ENCODE measurements at regions not wholly inside any gene's neighbourhood (a gene's known extent, or its start where the extent isn't known, plus 50 kb on each side); places are given as distances from the start of the nearest gene placed in this dataset.
"Not testable (repeated sequence)": the region's sequence is repeated elsewhere in the genome, so short reads cannot be mapped to it uniquely, and the experiment has no call there.

- peaks cover 0 to 15% (median 1%) of the 10 kb centered on the region in 12 donors for H3K9me3 ChIP-seq
- TF ChIP-seq CTCF (IDR thresholded peaks at IDR 0.05) (no peak), POLR2A (IDR thresholded peaks at IDR 0.05) (no peak)
- intact Hi-C loops (cut with DNase I), result no loop called here
- H3K4me3 ChIP-seq, result no peak overlapping the region
- H3K27ac ChIP-seq, result no peak overlapping the region
- H3K4me1 ChIP-seq, result no peaks in the 10 kb centered on the region
- no peaks in the 10 kb centered on the region for H3K36me3 ChIP-seq
- no peak for ATAC-seq
- 81 to 88% (median 85%) methylated on average over 1 of the region's 1 CpG for WGBS, 4 donors
- H3K27me3 ChIP-seq, result no peaks in the 10 kb centered on the region
- DNase-seq, result no peak
Observed at GRCh38 chr5:114716955-114717354, 355.1 kb downstream of the KCNN2 start.

GRCh38 chr5:114704225-114704893 is 342.5 kb downstream of the KCNN2 start:
- H3K9me3 ChIP-seq; H3K27ac ChIP-seq; intact Hi-C loops (cut with DNase I); H3K36me3 ChIP-seq; H3K4me3 ChIP-seq; DNase-seq; H3K27me3 ChIP-seq; ATAC-seq; H3K4me1 ChIP-seq: not testable (repeated sequence)
- 88 to 94% (median 92%) methylated on average over 18 to 31 of the region's 31 CpGs for WGBS, 4 donors

GRCh38 chr5:114702731-114703130 is 340.9 kb downstream of the KCNN2 start:
- WGBS, 4 donors, result 57 to 76% (median 65%) methylated on average over 1 of the region's 1 CpG
- ATAC-seq, result no peak
- intact Hi-C loops (cut with DNase I), result no loop called here

GRCh38 chr5:114702136-114702535 is 340.3 kb downstream of the KCNN2 start:
- Histone ChIP-seq H3K27me3 (no peaks in the 10 kb centered on the region), H3K9me3 (no peaks in the 10 kb centered on the region), H3K36me3 (no peaks in the 10 kb centered on the region), H3K4me1 (no peaks in the 10 kb centered on the region), H3K27ac (no peak overlapping the region), H3K4me3 (no peak overlapping the region)
- intact Hi-C loops (cut with DNase I), result no loop called here
- 57 to 76% (median 63%) methylated on average over 3 of the region's 3 CpGs for WGBS, 4 donors
- no peak for DNase-seq
- TF ChIP-seq CTCF (IDR thresholded peaks at IDR 0.05) (no peak), POLR2A (IDR thresholded peaks at IDR 0.05) (no peak)
- no peak for ATAC-seq

More at GRCh38 chr5:114702731-114703130, 340.9 kb downstream of the KCNN2 start:
- H3K9me3 ChIP-seq, result no peaks in the 10 kb centered on the region
- H3K27me3 ChIP-seq, result no peaks in the 10 kb centered on the region
- H3K27ac ChIP-seq, result no peak overlapping the region
- TF ChIP-seq CTCF (IDR thresholded peaks at IDR 0.05), result no peak
- no peak for TF ChIP-seq POLR2A (IDR thresholded peaks at IDR 0.05)
- no peaks in the 10 kb centered on the region for H3K4me1 ChIP-seq
- no peaks in the 10 kb centered on the region for H3K36me3 ChIP-seq
- H3K4me3 ChIP-seq, result no peak overlapping the region
- no peak for DNase-seq

GRCh38 chr5:114700823-114701222 is 339.0 kb downstream of the KCNN2 start:
- TF ChIP-seq CTCF (IDR thresholded peaks at IDR 0.05), result no peak
- no peak for TF ChIP-seq POLR2A (IDR thresholded peaks at IDR 0.05)
- Histone ChIP-seq H3K4me3 (no peak overlapping the region), H3K4me1 (no peaks in the 10 kb centered on the region), H3K27ac (no peak overlapping the region), H3K36me3 (no peaks in the 10 kb centered on the region), H3K27me3 (no peaks in the 10 kb centered on the region), H3K9me3 (no peaks in the 10 kb centered on the region)
- 80 to 87% (median 84%) methylated on average over 3 of the region's 3 CpGs for WGBS, 4 donors
- ATAC-seq (no peak), DNase-seq (no peak)
- intact Hi-C loops (cut with DNase I), result no loop called here
